ENCODE measurements at regions not wholly inside any gene's neighbourhood (a gene's known extent, or its start where the extent isn't known, plus 50 kb on each side); places are given as distances from the start of the nearest gene placed in this dataset.
"Not testable (repeated sequence)": the region's sequence is repeated elsewhere in the genome, so short reads cannot be mapped to it uniquely, and the experiment has no call there.

- H3K36me3 ChIP-seq (ENCODE audit: control insufficient read depth, insufficient read depth, low read length): no peaks in the 10 kb centered on the region
- H3K4me1 ChIP-seq (ENCODE audit: control insufficient read depth, insufficient read depth, low read length, poor library complexity, severe bottlenecking): no peaks in the 10 kb centered on the region
- no peak for DNase-seq
- H3K9me3 ChIP-seq (ENCODE audit: control insufficient read depth, low read length): no peaks in the 10 kb centered on the region
- H3K27me3 ChIP-seq (replicated peaks; ENCODE audit: control insufficient read depth, insufficient read depth, low read length, poor library complexity, severe bottlenecking): no peaks in the 10 kb centered on the region
- H3K4me3 ChIP-seq (ENCODE audit: insufficient read depth, low read depth, low read length, poor library complexity, severe bottlenecking): no peak overlapping the region
- no peak overlapping the region for H3K27ac ChIP-seq (ENCODE audit: insufficient read depth, low read length, poor library complexity, severe bottlenecking)
Measured at GRCh38 chr7:124250297-124251034, 217.6 kb upstream of the TMEM229A start.

GRCh38 chr7:124247691-124248090 lies 214.8 kb upstream of the TMEM229A start:
- no peak overlapping the region for H3K4me3 ChIP-seq (ENCODE audit: insufficient read depth, low read depth, low read length, poor library complexity, severe bottlenecking)
- DNase-seq: no peak
- no peak overlapping the region for H3K27ac ChIP-seq (ENCODE audit: insufficient read depth, low read length, poor library complexity, severe bottlenecking)
- H3K4me1 ChIP-seq (ENCODE audit: control insufficient read depth, insufficient read depth, low read length, poor library complexity, severe bottlenecking): no peaks in the 10 kb centered on the region
- no peaks in the 10 kb centered on the region for H3K27me3 ChIP-seq (replicated peaks; ENCODE audit: control insufficient read depth, insufficient read depth, low read length, poor library complexity, severe bottlenecking)
- H3K36me3 ChIP-seq (ENCODE audit: control insufficient read depth, insufficient read depth, low read length): no peaks in the 10 kb centered on the region
- H3K9me3 ChIP-seq (ENCODE audit: control insufficient read depth, low read length): no peaks in the 10 kb centered on the region

GRCh38 chr7:124246262-124246863 lies 213.5 kb upstream of the TMEM229A start:
- no peaks in the 10 kb centered on the region for H3K36me3 ChIP-seq (ENCODE audit: control insufficient read depth, insufficient read depth, low read length)

GRCh38 chr7:124244469-124244868 lies 211.6 kb upstream of the TMEM229A start:
- not testable (repeated sequence) for H3K27ac ChIP-seq (ENCODE audit: insufficient read depth, low read length, poor library complexity, severe bottlenecking); H3K36me3 ChIP-seq (ENCODE audit: control insufficient read depth, insufficient read depth, low read length); H3K9me3 ChIP-seq (ENCODE audit: control insufficient read depth, low read length); H3K4me1 ChIP-seq (ENCODE audit: control insufficient read depth, insufficient read depth, low read length, poor library complexity, severe bottlenecking); H3K27me3 ChIP-seq (replicated peaks; ENCODE audit: control insufficient read depth, insufficient read depth, low read length, poor library complexity, severe bottlenecking); H3K4me3 ChIP-seq (ENCODE audit: insufficient read depth, low read depth, low read length, poor library complexity, severe bottlenecking); DNase-seq

More at GRCh38 chr7:124246262-124246863, 213.5 kb upstream of the TMEM229A start:
- no peak for DNase-seq
- no peaks in the 10 kb centered on the region for H3K27me3 ChIP-seq (replicated peaks; ENCODE audit: control insufficient read depth, insufficient read depth, low read length, poor library complexity, severe bottlenecking)
- no peaks in the 10 kb centered on the region for H3K9me3 ChIP-seq (ENCODE audit: control insufficient read depth, low read length)
- no peak overlapping the region for H3K4me3 ChIP-seq (ENCODE audit: insufficient read depth, low read depth, low read length, poor library complexity, severe bottlenecking)
- H3K4me1 ChIP-seq (ENCODE audit: control insufficient read depth, insufficient read depth, low read length, poor library complexity, severe bottlenecking): no peaks in the 10 kb centered on the region
- H3K27ac ChIP-seq (ENCODE audit: insufficient read depth, low read length, poor library complexity, severe bottlenecking): no peak overlapping the region

GRCh38 chr7:124219681-124220080 lies 186.8 kb upstream of the TMEM229A start:
- Histone ChIP-seq H3K9me3 (ENCODE audit: control insufficient read depth, low read length) (no peaks in the 10 kb centered on the region), H3K4me1 (ENCODE audit: control insufficient read depth, insufficient read depth, low read length, poor library complexity, severe bottlenecking) (no peaks in the 10 kb centered on the region), H3K27me3 (replicated peaks; ENCODE audit: control insufficient read depth, insufficient read depth, low read length, poor library complexity, severe bottlenecking) (no peaks in the 10 kb centered on the region), H3K36me3 (ENCODE audit: control insufficient read depth, insufficient read depth, low read length) (no peaks in the 10 kb centered on the region), H3K4me3 (ENCODE audit: insufficient read depth, low read depth, low read length, poor library complexity, severe bottlenecking) (no peak overlapping the region), H3K27ac (ENCODE audit: insufficient read depth, low read length, poor library complexity, severe bottlenecking) (no peak overlapping the region)
- DNase-seq: no peak

GRCh38 chr7:124208642-124209041 lies 175.8 kb upstream of the TMEM229A start:
- no peak for DNase-seq
- Histone ChIP-seq H3K9me3 (ENCODE audit: control insufficient read depth, low read length) (no peaks in the 10 kb centered on the region), H3K4me1 (ENCODE audit: control insufficient read depth, insufficient read depth, low read length, poor library complexity, severe bottlenecking) (no peaks in the 10 kb centered on the region), H3K27me3 (replicated peaks; ENCODE audit: control insufficient read depth, insufficient read depth, low read length, poor library complexity, severe bottlenecking) (no peaks in the 10 kb centered on the region), H3K27ac (ENCODE audit: insufficient read depth, low read length, poor library complexity, severe bottlenecking) (no peak overlapping the region), H3K36me3 (ENCODE audit: control insufficient read depth, insufficient read depth, low read length) (no peaks in the 10 kb centered on the region), H3K4me3 (ENCODE audit: insufficient read depth, low read depth, low read length, poor library complexity, severe bottlenecking) (no peak overlapping the region)

GRCh38 chr7:124208173-124208572 lies 175.3 kb upstream of the TMEM229A start:
- no peaks in the 10 kb centered on the region for H3K9me3 ChIP-seq (ENCODE audit: control insufficient read depth, low read length)
- no peak overlapping the region for H3K4me3 ChIP-seq (ENCODE audit: insufficient read depth, low read depth, low read length, poor library complexity, severe bottlenecking)
- no peak for DNase-seq
- no peaks in the 10 kb centered on the region for H3K27me3 ChIP-seq (replicated peaks; ENCODE audit: control insufficient read depth, insufficient read depth, low read length, poor library complexity, severe bottlenecking)
- no peak overlapping the region for H3K27ac ChIP-seq (ENCODE audit: insufficient read depth, low read length, poor library complexity, severe bottlenecking)
- H3K4me1 ChIP-seq (ENCODE audit: control insufficient read depth, insufficient read depth, low read length, poor library complexity, severe bottlenecking): no peaks in the 10 kb centered on the region
- no peaks in the 10 kb centered on the region for H3K36me3 ChIP-seq (ENCODE audit: control insufficient read depth, insufficient read depth, low read length)

GRCh38 chr7:124205526-124205925 lies 172.7 kb upstream of the TMEM229A start:
- Histone ChIP-seq H3K36me3 (ENCODE audit: control insufficient read depth, insufficient read depth, low read length) (no peaks in the 10 kb centered on the region), H3K4me3 (ENCODE audit: insufficient read depth, low read depth, low read length, poor library complexity, severe bottlenecking) (no peak overlapping the region), H3K27me3 (replicated peaks; ENCODE audit: control insufficient read depth, insufficient read depth, low read length, poor library complexity, severe bottlenecking) (no peaks in the 10 kb centered on the region), H3K4me1 (ENCODE audit: control insufficient read depth, insufficient read depth, low read length, poor library complexity, severe bottlenecking) (no peaks in the 10 kb centered on the region), H3K9me3 (ENCODE audit: control insufficient read depth, low read length) (no peaks in the 10 kb centered on the region), H3K27ac (ENCODE audit: insufficient read depth, low read length, poor library complexity, severe bottlenecking) (no peak overlapping the region)
- DNase-seq: no peak

- Histone ChIP-seq H3K9me3 (ENCODE audit: control insufficient read depth, low read length) (no peaks in the 10 kb centered on the region), H3K27ac (ENCODE audit: insufficient read depth, low read length, poor library complexity, severe bottlenecking) (no peak overlapping the region), H3K4me3 (ENCODE audit: insufficient read depth, low read depth, low read length, poor library complexity, severe bottlenecking) (no peak overlapping the region), H3K4me1 (ENCODE audit: control insufficient read depth, insufficient read depth, low read length, poor library complexity, severe bottlenecking) (no peaks in the 10 kb centered on the region), H3K36me3 (ENCODE audit: control insufficient read depth, insufficient read depth, low read length) (no peaks in the 10 kb centered on the region), H3K27me3 (replicated peaks; ENCODE audit: control insufficient read depth, insufficient read depth, low read length, poor library complexity, severe bottlenecking) (no peaks in the 10 kb centered on the region)
- no peak for DNase-seq
Measured at GRCh38 chr7:124202546-124202945, 169.7 kb upstream of the TMEM229A start.

GRCh38 chr7:124201768-124202349 lies 169.0 kb upstream of the TMEM229A start:
- H3K27ac ChIP-seq (ENCODE audit: insufficient read depth, low read length, poor library complexity, severe bottlenecking): no peak overlapping the region
- no peak overlapping the region for H3K4me3 ChIP-seq (ENCODE audit: insufficient read depth, low read depth, low read length, poor library complexity, severe bottlenecking)
- H3K4me1 ChIP-seq (ENCODE audit: control insufficient read depth, insufficient read depth, low read length, poor library complexity, severe bottlenecking): no peaks in the 10 kb centered on the region
- no peaks in the 10 kb centered on the region for H3K36me3 ChIP-seq (ENCODE audit: control insufficient read depth, insufficient read depth, low read length)
- H3K27me3 ChIP-seq (replicated peaks; ENCODE audit: control insufficient read depth, insufficient read depth, low read length, poor library complexity, severe bottlenecking): no peaks in the 10 kb centered on the region
- DNase-seq: no peak
- H3K9me3 ChIP-seq (ENCODE audit: control insufficient read depth, low read length): no peaks in the 10 kb centered on the region
